ENCODE measurements at regions not wholly inside any gene's neighbourhood (a gene's known extent, or its start where the extent isn't known, plus 50 kb on each side); places are given as distances from the start of the nearest gene placed in this dataset.

GRCh38 chrX:115940348-115940747, 230.2 kb upstream of the AGTR2 start:
- in situ Hi-C loops (cut with HindIII; ENCODE audit: low sequenced_read_pairs): no loop called here
- no peak overlapping the region for H3K4me3 ChIP-seq (ENCODE audit: low read depth, low read length)

GRCh38 chrX:115940888-115941332, 229.6 kb upstream of the AGTR2 start:
- no peak for DNase-seq (ENCODE audit: low read depth)

More at GRCh38 chrX:115940348-115940747, 230.2 kb upstream of the AGTR2 start:
- no peak for DNase-seq (ENCODE audit: low read depth)
- TF ChIP-seq CTCF (IDR thresholded peaks at IDR 0.05; ENCODE audit: low read depth, low read length, missing control alignments): no peak

GRCh38 chrX:115941388-115941787, 229.2 kb upstream of the AGTR2 start:
- in situ Hi-C loops (cut with HindIII; ENCODE audit: low sequenced_read_pairs): no loop called here
- no peak for DNase-seq (ENCODE audit: low read depth)
- H3K4me3 ChIP-seq (ENCODE audit: low read depth, low read length): no peak overlapping the region
- TF ChIP-seq CTCF (IDR thresholded peaks at IDR 0.05; ENCODE audit: low read depth, low read length, missing control alignments): no peak

More at GRCh38 chrX:115940888-115941332, 229.6 kb upstream of the AGTR2 start:
- TF ChIP-seq CTCF (IDR thresholded peaks at IDR 0.05; ENCODE audit: low read depth, low read length, missing control alignments): no peak
- in situ Hi-C loops (cut with HindIII; ENCODE audit: low sequenced_read_pairs): no loop called here
- H3K4me3 ChIP-seq (ENCODE audit: low read depth, low read length): no peak overlapping the region

GRCh38 chrX:115946059-115946458, 224.5 kb upstream of the AGTR2 start:
- H3K4me3 ChIP-seq (ENCODE audit: low read depth, low read length): no peak overlapping the region
- DNase-seq (ENCODE audit: low read depth): no peak
- TF ChIP-seq CTCF (IDR thresholded peaks at IDR 0.05; ENCODE audit: low read depth, low read length, missing control alignments): no peak
- in situ Hi-C loops (cut with HindIII; ENCODE audit: low sequenced_read_pairs): no loop called here

- DNase-seq (ENCODE audit: low read depth): no peak
- in situ Hi-C loops (cut with HindIII; ENCODE audit: low sequenced_read_pairs): no loop called here
- no peak overlapping the region for H3K4me3 ChIP-seq (ENCODE audit: low read depth, low read length)
- no peak for TF ChIP-seq CTCF (IDR thresholded peaks at IDR 0.05; ENCODE audit: low read depth, low read length, missing control alignments)
These were observed 222.3 kb upstream of the AGTR2 start for GRCh38 chrX:115948018-115948923.

GRCh38 chrX:115949900-115950822, 220.4 kb upstream of the AGTR2 start:
- in situ Hi-C loops (cut with HindIII; ENCODE audit: low sequenced_read_pairs): no loop called here
- no peak for DNase-seq (ENCODE audit: low read depth)
- no peak for TF ChIP-seq CTCF (IDR thresholded peaks at IDR 0.05; ENCODE audit: low read depth, low read length, missing control alignments)
- H3K4me3 ChIP-seq (ENCODE audit: low read depth, low read length): no peak overlapping the region
